PC-3 (cell line): ENCODE measurements at regions not wholly inside any gene's neighbourhood (a gene's known extent, or its start where the extent isn't known, plus 50 kb on each side); places are given as distances from the start of the nearest gene placed in this dataset.
"Not testable (repeated sequence)": the region's sequence is repeated elsewhere in the genome, so short reads cannot be mapped to it uniquely, and the experiment has no call there.

Experiments
- ATAC-seq: fragments of 200-7000 bp; cut with Tn5 transposase; 2 replicates; pipeline ENCODE4 v1.9.1; 2020; ENCODE audit warnings: mild to moderate bottlenecking, moderate library complexity
- BruUV-seq: library from RNA; stranded (reverse); fragments of 400-500 nt; replicated peaks from 2 replicates; lab custom pipeline; 2021; lab: Mats Ljungman, UMichigan
- CTCF ChIA-PET: fragments of 300-600 bp; sonication (Branson Sonifier 250); formaldehyde crosslinking; loops from one replicate; lab custom pipeline; 2022; ENCODE audit warnings: antibody characterized with exemption; lab: Charles Lee
- POLR2A ChIA-PET: fragments of 300-600 bp; sonication (Branson Sonifier 250); formaldehyde crosslinking; loops from one replicate; lab custom pipeline; 2022; ENCODE audit warnings: antibody characterized with exemption; ENCODE audit not compliant: unreplicated experiment; lab: Charles Lee
- DNase-seq: peaks from one replicate; pipeline ENCODE4 v3.0.0-alpha.2; 2015
- H2AFZ ChIP-seq: fragments of 300-600 bp; sonication (generic); 2 replicates; pipeline ENCODE4 v1.6.0; 2016; ENCODE audit warnings: antibody characterized with exemption, low read length
- H3F3A ChIP-seq: fragments of 300-600 bp; sonication (generic); one replicate; pipeline ENCODE4 v1.6.0; 2017; ENCODE audit warnings: antibody characterized with exemption, low read length, control low read depth, mild to moderate bottlenecking; ENCODE audit not compliant: unreplicated experiment
- H3K27ac ChIP-seq: fragments of 300-600 bp; sonication (generic); 2 replicates; pipeline ENCODE4 v1.5.1; 2016; ENCODE audit warnings: mild to moderate bottlenecking, low read length
- H3K27me3 ChIP-seq: fragments of 300-600 bp; sonication (generic); 2 replicates; pipeline ENCODE4 v1.6.1; 2016; ENCODE audit warnings: low read length, mixed read lengths
- H3K36me3 ChIP-seq: fragments of 300-600 bp; sonication (generic); 2 replicates; pipeline ENCODE4 v1.6.1; 2016; ENCODE audit warnings: low read depth, mixed run types, low read length, mixed read lengths
- H3K4me1 ChIP-seq: fragments of 300-600 bp; sonication (generic); 2 replicates; pipeline ENCODE4 v1.5.1; 2016; ENCODE audit warnings: low read length; ENCODE audit not compliant: insufficient read depth
- H3K4me2 ChIP-seq: fragments of 300-600 bp; sonication (generic); 2 replicates; pipeline ENCODE4 v1.6.0; 2016; ENCODE audit warnings: low read length
- H3K4me3 ChIP-seq: fragments of 300-600 bp; sonication (generic); 2 replicates; pipeline ENCODE4 v1.5.1; 2016; ENCODE audit warnings: mild to moderate bottlenecking, low read length, mixed read lengths
- H3K79me2 ChIP-seq: fragments of 300-600 bp; sonication (generic); 2 replicates; pipeline ENCODE4 v1.6.1; 2017; ENCODE audit warnings: low read length, mixed read lengths
- H3K9ac ChIP-seq: fragments of 300-600 bp; sonication (generic); 2 replicates; pipeline ENCODE4 v1.6.0; 2016; ENCODE audit warnings: mild to moderate bottlenecking, low read length
- H3K9me2 ChIP-seq: fragments of 300-600 bp; sonication (generic); replicated peaks from 2 replicates; pipeline ENCODE4 v1.6.1; 2016; ENCODE audit warnings: mixed run types, low read length, mixed read lengths
- H3K9me3 ChIP-seq: fragments of 300-600 bp; sonication (generic); 2 replicates; pipeline ENCODE4 v1.6.1; 2016; ENCODE audit warnings: low read length, mixed read lengths
- H4K20me1 ChIP-seq: fragments of 300-600 bp; sonication (generic); 2 replicates; pipeline ENCODE4 v1.6.1; 2016; ENCODE audit warnings: low read length, mixed read lengths
- CTCF ChIP-seq: fragments of 300-600 bp; sonication (generic); conservative IDR thresholded peaks from 2 replicates; pipeline ENCODE4 v1.5.1; 2017; ENCODE audit warnings: antibody characterized with exemption, low read depth, mild to moderate bottlenecking, low read length
- EZH2 ChIP-seq: fragments of 300-600 bp; sonication (generic); IDR thresholded peaks from one replicate; pipeline ENCODE4 v1.6.1; 2017; ENCODE audit warnings: antibody characterized with exemption, mild to moderate bottlenecking, low read length; ENCODE audit not compliant: unreplicated experiment
- EZH2phosphoT487 ChIP-seq: fragments of 300-600 bp; sonication (generic); IDR thresholded peaks from 2 replicates; pipeline ENCODE4 v1.6.1; 2018; ENCODE audit warnings: mild to moderate bottlenecking, antibody characterized with exemption, low read length, borderline replicate concordance
- intact Hi-C: fragments of 100-400 bp; cut with micrococcal nuclease; formaldehyde crosslinking; loops from 2 replicates; pipeline ENCODE4 v1.9.0; 2023

- Histone ChIP-seq H3K27me3 (no peaks in the 10 kb centered on the region), H3K4me2 (no peak overlapping the region), H3K9ac (no peak overlapping the region), H3K36me3 (no peaks in the 10 kb centered on the region), H3F3A (no peaks in the 10 kb centered on the region), H3K4me3 (no peak overlapping the region), H2AFZ (no peak overlapping the region), H4K20me1 (no peaks in the 10 kb centered on the region), H3K79me2 (no peaks in the 10 kb centered on the region), H3K9me3 (no peaks in the 10 kb centered on the region), H3K27ac (no peak overlapping the region), H3K4me1 (no peaks in the 10 kb centered on the region), H3K9me2 (no peaks in the 10 kb centered on the region)
- intact Hi-C loops = no loop called here
- TF ChIP-seq EZH2phosphoT487 = no peak
- no peak for TF ChIP-seq EZH2
- TF ChIP-seq CTCF = no peak
- no TSS peak for BruUV-seq
- ATAC-seq = no peak
- no peak for DNase-seq
- ChIA-PET POLR2A (no interaction called here), CTCF (no interaction called here)
Observed at GRCh38 chr7:46047581-46047980, 126.5 kb upstream of the IGFBP3 start.

- DNase-seq, H3K4me1 ChIP-seq, H3K36me3 ChIP-seq, H3F3A ChIP-seq, H3K4me2 ChIP-seq, H2AFZ ChIP-seq, intact Hi-C loops, H3K79me2 ChIP-seq, H3K9me2 ChIP-seq, H3K27me3 ChIP-seq, H3K27ac ChIP-seq, H4K20me1 ChIP-seq, ATAC-seq, H3K9ac ChIP-seq, CTCF ChIA-PET, H3K4me3 ChIP-seq, BruUV-seq, H3K9me3 ChIP-seq, POLR2A ChIA-PET: not testable (repeated sequence)
Observed at GRCh38 chr7:46043338-46043737, 122.3 kb upstream of the IGFBP3 start.

- H2AFZ ChIP-seq, H3K9ac ChIP-seq, H3K27me3 ChIP-seq, H3K4me1 ChIP-seq, CTCF ChIA-PET, H3K9me3 ChIP-seq, ATAC-seq, H3K4me3 ChIP-seq, H3K36me3 ChIP-seq, intact Hi-C loops, H3K4me2 ChIP-seq, DNase-seq, H3F3A ChIP-seq, H3K27ac ChIP-seq, POLR2A ChIA-PET, BruUV-seq, H3K79me2 ChIP-seq, H3K9me2 ChIP-seq, H4K20me1 ChIP-seq: not testable (repeated sequence)
Observed at GRCh38 chr7:46039813-46040212, 118.7 kb upstream of the IGFBP3 start.

GRCh38 chr7:46035166-46035565 is 114.1 kb upstream of the IGFBP3 start:
- ATAC-seq = peak; percentile 13; the same call in 1 of the 2 replicates
- peak overlapping the region; percentile 32 for H3K4me2 ChIP-seq
- POLR2A ChIA-PET = no interaction called here

More at GRCh38 chr7:46035166-46035565, 114.1 kb upstream of the IGFBP3 start:
- Histone ChIP-seq H3F3A (peaks cover 4% of the 10 kb centered on the region), H3K9ac (peak overlapping the region; percentile 59), H3K36me3 (no peaks in the 10 kb centered on the region), H3K4me1 (peaks cover 37% of the 10 kb centered on the region), H4K20me1 (no peaks in the 10 kb centered on the region), H3K79me2 (no peaks in the 10 kb centered on the region), H3K27me3 (no peaks in the 10 kb centered on the region), H3K9me3 (no peaks in the 10 kb centered on the region), H3K4me3 (no peak overlapping the region), H3K9me2 (no peaks in the 10 kb centered on the region), H2AFZ (peak overlapping the region; percentile 61; the same call in 1 of the 2 replicates), H3K27ac (peak overlapping the region; percentile 95)
- peak; percentile 51 for DNase-seq
- intact Hi-C loops = loop anchor here (2.0 kb wide), 1 partner anchor 112 kb away; no protein-coding TSS in a partner anchor
- no TSS peak for BruUV-seq
- CTCF ChIA-PET = no interaction called here
- TF ChIP-seq EZH2phosphoT487 (no peak), CTCF (no peak), EZH2 (no peak)
